GM18867 (cell line): ENCODE measurements at regions not wholly inside any gene's neighbourhood (a gene's known extent, or its start where the extent isn't known, plus 50 kb on each side); places are given as distances from the start of the nearest gene placed in this dataset.
A peak's percentile ranks its signal among the peaks of the same experiment; 100 is the strongest.
"Not testable (repeated sequence)": the region's sequence is repeated elsewhere in the genome, so short reads cannot be mapped to it uniquely, and the experiment has no call there.

ENCODE experiments used
- ATAC-seq: cut with Tn5 transposase; IDR thresholded peaks from one replicate; pipeline ENCODE4 v1.9.1; 2021; ENCODE audit warnings: mild to moderate bottlenecking, moderate library complexity; ENCODE audit not compliant: unreplicated experiment

DNA sequence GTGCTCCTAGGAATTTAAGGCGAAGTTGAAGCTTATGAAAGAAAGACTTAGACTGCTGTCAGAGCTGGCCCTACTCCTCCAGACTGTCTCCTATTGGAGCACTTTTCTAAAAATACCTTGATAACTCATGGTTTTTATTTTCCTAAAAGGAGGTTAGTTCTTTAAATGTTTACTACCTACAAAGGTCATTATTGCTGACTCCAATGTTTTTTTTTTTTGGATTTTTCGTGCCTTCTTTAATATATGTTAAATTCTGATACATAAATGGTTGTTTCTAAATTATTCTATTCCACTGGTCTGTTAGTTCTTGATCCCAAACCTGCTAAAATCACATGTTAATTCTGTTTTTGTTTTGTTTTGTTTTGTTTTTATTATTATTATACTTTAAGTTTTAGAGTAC is 227.6 kb upstream of the FTMT start:
- no peak for ATAC-seq

DNA sequence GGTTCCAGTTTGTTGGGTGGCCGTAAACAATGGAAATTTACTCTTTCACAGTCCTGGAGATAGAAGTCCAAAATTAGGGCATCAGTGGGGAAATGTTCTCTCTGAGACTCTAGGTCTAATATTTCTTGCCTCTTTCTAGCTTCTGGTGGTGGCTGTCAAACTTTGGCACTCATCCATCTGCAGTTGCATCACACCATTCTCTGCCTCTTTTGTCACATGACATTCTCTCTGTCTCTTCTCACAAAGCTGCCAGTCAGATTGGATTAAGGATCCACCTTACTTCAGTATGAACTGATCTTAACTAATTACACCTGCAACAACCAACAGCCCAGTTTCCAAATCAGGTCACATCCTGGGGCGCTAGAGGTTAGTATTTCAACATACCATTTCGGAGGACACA is 222.9 kb upstream of the FTMT start:
- no peak for ATAC-seq

- no peak for ATAC-seq
Measured at GRCh38 chr5:121630402-121630801, 221.3 kb upstream of the FTMT start.

GRCh38 chr5:121634946-121635345 is 216.7 kb upstream of the FTMT start:
- no peak for ATAC-seq

DNA sequence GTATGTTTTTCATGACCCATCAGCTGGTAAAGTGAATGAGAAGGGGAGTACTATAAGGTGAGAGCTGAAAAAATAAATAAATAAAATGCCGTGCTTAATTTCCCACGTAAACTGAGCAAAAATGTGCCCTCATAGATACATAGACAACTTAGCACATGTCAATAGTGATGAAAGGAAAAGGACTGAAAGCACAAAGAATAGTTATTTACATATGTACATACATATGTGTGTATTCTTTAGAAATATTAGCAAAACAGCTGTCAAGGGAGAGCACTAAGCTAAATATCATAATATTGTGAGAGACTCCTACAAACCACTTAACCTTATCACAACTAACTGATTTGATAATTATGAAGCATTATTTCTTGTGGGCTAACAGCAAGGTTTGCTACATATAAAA is 213.6 kb upstream of the FTMT start:
- ATAC-seq: no peak

GRCh38 chr5:121640298-121640697 is 211.4 kb upstream of the FTMT start:
- ATAC-seq: no peak

DNA sequence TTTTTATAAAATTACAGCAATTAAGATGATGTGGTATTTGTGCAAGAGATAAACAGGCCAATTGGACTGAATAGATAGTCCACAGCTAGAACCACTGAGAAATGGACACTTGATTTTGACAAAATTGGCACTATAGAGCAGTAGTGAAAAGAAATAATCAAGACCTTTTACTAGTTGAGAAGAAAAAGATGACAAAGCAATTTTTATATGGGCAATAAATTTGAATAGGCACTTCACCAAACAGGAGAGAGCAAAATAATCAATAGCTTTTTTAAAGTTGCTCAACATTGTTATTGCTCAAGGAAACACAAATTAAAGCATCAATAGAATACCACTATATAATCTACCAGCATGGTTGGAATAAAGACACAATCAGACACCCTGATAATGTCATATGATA is 193.5 kb upstream of the FTMT start:
- no peak for ATAC-seq

GRCh38 chr5:121660142-121660541 is 191.5 kb upstream of the FTMT start:
- no peak for ATAC-seq

- ATAC-seq: not testable (repeated sequence)
Measured at GRCh38 chr5:121665542-121665941, 186.1 kb upstream of the FTMT start.

- ATAC-seq: no peak
Measured at GRCh38 chr5:121667292-121667691, 184.4 kb upstream of the FTMT start.

- no peak for ATAC-seq
Measured at GRCh38 chr5:121668635-121669034, 183.0 kb upstream of the FTMT start.

- ATAC-seq: no peak
Measured at GRCh38 chr5:121671624-121672023, 180.1 kb upstream of the FTMT start.

GRCh38 chr5:121675924-121676323 is 175.8 kb upstream of the FTMT start:
- no peak for ATAC-seq

- no peak for ATAC-seq
Measured at GRCh38 chr5:121681229-121681855, 170.3 kb upstream of the FTMT start.

GRCh38 chr5:121688126-121688525 is 163.6 kb upstream of the FTMT start:
- ATAC-seq: no peak

GRCh38 chr5:121688781-121689180 is 162.9 kb upstream of the FTMT start:
- ATAC-seq: no peak

GRCh38 chr5:121691478-121691877 is 160.2 kb upstream of the FTMT start:
- ATAC-seq: no peak

- ATAC-seq: no peak
Measured at GRCh38 chr5:121692158-121692557, 159.5 kb upstream of the FTMT start.

DNA sequence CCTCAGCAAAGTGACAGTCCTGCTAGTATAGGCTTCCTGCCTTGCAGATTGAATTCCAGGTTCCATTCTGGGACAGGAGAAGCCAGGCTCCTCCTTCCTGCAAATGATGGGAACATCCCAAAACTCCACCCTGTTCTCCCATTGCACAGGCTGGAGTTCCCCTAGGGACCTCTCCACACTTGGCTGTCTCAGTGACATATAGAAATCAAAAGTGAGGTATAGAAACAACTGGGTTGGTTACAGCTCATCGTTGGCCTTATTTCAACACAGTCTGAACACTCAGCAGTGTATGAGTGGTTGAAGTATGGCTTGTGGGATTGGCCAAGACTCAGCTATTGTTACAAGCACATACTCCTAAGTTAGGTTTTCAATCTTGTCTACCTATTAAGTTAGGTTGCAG is 157.8 kb upstream of the FTMT start:
- ATAC-seq: no peak

DNA sequence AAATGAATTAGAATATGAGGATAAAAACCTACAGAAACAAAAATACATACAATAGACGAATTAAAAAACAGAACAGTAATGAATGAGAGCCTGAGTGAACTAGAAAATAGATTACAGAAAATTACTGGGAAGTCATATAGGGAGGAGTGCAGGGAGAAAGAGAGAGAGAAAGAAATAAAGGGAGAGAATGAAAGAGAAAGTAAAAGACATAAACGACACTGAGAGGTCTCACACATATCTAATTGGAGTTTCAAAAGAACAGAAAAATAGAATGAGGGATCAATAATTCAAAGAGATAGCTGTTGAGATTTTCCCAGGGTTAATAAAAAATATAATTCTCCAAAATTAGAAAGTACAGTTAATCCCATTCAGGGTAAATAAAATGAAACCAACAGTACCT is 156.4 kb upstream of the FTMT start:
- ATAC-seq: peak; percentile 68

DNA sequence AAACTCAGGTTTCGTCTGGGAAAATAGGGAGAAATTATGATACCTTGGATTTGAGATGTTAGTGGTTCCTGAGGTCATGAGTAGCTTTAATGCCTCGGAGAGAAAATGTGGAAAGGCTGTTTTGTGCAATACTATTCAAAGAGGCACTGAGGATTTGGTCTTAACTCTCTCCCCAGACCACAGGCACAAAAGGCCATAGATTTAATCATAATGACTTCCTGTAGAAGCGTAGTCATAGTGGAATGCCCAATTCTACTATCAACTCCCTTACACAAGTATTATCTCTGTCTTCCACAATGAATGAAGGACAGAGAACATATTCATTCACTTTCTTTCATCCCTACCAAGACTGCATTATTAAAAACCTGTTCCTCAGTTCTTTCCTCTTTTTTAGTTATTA is 153.0 kb upstream of the FTMT start:
- no peak for ATAC-seq

DNA sequence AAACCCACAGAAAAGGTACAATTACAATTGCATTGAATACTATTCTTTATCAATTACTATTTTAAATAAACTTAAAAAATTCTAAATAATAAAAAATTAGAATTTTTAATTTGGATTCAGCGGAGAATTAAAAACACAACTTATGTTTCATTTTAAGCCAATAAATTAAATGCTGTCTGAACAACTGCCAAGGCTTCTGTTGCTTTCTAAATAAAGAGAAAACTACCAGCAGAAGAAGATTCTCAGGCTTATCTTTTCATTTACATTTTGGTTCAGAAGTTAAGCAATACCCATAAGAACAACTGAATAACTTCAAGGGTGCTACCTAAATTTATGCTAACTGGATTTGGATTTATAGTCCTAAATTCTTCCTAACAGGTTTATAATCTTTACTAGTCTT is 150.0 kb upstream of the FTMT start:
- ATAC-seq: no peak

GRCh38 chr5:121702682-121703081 is 149.0 kb upstream of the FTMT start:
- no peak for ATAC-seq
